NCI-H82 (cell line): ENCODE measurements at regions not wholly inside any gene's neighbourhood (a gene's known extent, or its start where the extent isn't known, plus 50 kb on each side); places are given as distances from the start of the nearest gene placed in this dataset.
A peak's percentile ranks its signal among the peaks of the same experiment; 100 is the strongest.
"Not testable (repeated sequence)": the region's sequence is repeated elsewhere in the genome, so short reads cannot be mapped to it uniquely, and the experiment has no call there.

Experiments used
- DNase-seq: peaks from one replicate; lab custom pipeline; 2025; lab: John Stamatoyannopoulos, UW

DNA sequence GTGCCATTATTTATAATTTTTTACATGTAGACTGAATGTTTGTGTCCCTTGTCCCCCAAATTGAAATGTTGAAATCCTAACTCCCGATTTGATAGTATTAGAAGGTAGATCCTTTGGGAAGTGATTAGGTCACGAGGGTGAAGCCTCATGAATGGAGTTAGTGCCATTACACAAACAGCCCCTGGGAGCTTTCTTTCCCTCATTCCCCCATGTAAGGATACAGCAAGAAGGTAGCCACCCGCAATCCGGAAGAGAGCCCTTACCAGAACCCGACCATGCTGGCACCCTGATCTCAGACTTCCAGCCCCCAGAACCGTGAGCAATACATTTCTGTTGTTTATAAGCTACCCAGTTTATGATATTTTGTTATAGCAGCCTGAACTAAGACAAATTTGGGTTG lies 143.2 kb downstream of the NPIPB5 start:
- no peak for DNase-seq

DNA sequence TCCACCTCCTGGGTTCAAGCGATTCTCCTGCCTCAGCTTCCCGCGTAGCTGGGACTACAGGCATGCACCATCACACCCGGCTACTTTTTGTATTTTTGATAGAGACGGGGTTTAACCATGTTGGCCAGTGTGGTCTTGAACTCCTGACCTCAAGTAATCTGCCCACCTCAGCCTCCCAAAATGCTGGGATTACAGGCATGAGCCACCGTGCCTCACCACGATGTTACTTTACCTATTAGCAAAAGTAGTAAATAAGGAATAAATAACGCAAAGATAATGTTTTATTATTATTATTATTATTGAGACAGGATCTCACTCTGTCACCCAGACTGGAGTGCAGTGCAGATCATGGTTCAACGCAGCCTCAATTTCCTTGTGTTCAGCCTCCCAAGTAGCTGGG lies 145.9 kb downstream of the NPIPB5 start:
- DNase-seq = not testable (repeated sequence)

- no peak for DNase-seq
These were observed 149.2 kb downstream of the NPIPB5 start for GRCh38 chr16:22659933-22660332.

DNA sequence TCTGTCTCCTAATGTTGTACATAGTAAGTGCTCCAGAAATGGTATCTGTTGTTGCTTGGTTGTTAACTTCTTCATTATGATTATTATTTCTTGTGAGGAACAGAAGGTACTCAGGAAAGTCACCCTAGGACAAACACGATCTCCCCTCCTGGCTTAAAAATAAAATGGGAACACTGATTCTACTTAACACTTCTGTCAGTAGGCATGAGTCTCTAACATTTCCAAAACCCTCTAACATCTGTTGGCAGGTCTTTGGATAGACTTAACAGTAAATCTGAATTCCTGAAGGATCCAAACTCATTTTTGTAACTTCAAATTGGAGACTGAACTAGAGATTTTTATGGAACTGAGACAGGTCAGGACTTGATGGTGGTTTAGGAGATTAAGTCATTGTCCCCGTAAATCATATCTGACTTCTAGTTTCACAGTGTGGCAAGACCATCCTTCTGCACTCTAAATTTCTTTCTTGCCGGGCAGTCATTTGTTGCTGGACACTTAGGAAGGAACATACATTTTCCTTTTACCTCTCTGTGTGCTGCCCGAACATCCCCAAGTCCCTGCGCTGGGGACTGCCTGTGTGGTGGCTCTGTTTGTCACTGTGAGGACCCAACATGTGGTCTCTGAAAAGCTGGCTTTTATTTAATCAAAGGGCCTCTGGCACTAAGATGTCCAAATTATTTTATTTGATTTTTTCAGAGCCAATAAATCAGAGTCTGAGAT lies 149.9 kb downstream of the NPIPB5 start:
- DNase-seq = peak; percentile 21

DNA sequence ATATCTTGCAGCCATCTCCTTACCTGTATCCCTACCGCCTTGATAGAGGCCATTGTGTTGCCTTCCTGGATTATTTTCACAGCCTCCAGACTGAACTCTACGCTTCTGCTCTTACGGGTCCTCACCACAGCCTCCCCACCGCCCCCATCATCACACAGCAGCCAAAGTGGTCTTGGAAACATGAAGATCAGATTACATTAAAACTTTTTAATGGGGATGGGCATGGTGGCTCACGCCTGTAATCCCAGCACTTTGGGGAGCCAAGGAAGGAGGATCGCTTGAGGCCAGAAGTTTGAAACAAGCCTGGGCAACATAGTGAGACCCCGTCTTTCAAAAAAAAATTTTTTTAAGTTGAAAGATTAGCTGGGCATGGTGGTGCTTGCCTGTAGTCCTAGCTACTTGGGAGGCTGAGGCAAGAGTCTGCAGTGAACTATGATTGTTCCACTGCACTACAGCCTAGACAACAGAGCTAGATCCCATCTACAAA lies 150.5 kb downstream of the NPIPB5 start:
- DNase-seq = no peak

- not testable (repeated sequence) for DNase-seq
These were observed 151.0 kb upstream of the HS3ST2 start for GRCh38 chr16:22662958-22663357.

DNA sequence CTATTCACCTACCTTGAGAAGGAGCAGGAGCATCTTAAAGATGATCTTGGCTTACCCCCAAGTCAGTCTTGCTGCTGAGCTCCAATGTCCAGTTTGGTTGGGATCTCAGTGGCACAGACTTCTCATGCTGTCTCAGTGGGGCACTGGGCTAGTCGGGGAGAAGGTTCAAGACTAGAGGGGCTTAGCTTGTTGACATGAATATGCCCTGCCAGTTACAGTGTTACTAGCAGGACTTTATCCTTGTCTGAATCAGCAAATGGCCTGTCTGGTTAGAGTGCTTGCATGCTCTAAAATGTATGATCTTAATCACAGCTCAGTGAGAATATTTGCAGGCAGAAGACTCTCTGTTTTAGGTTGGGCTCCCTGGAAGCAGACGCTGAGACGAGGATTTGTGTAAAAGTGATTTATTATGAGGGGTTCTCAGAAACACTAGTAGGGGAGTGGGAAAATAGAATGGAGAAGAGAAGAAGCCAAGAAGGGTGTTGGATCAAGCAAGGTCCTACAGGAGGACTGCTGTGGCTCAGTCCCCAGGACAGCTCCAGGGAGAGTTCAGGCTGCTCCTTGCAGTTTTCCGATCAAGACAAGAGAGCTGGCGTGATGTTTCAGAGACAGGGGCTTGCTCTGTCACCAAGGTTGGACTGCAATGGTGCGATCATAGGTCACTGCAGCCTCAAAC lies 150.4 kb upstream of the HS3ST2 start:
- DNase-seq = no peak

- peak; percentile 24 for DNase-seq
These were observed 149.8 kb upstream of the HS3ST2 start for GRCh38 chr16:22664132-22664531.

DNA sequence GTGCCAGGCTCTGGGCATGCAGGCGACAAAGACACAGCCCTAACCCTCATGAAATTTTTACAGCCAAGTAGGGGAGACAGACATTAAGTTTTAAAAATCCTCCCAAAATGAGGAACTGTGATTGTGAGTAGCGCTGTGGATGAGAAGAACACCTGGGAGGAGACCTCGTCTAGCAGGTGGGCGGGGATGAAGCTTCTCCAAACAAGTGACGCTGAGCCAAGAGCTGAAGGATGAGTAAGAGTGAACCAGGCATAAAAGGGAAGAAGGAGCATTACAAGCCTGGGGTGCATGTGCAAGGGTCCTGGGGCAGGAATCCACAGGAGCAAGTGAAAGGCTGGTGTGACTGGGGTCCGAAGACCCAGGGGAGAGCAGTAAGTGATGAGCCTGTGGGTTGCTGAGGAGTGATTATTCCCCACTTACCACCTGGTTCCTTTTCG lies 149.4 kb upstream of the HS3ST2 start:
- no peak for DNase-seq

DNA sequence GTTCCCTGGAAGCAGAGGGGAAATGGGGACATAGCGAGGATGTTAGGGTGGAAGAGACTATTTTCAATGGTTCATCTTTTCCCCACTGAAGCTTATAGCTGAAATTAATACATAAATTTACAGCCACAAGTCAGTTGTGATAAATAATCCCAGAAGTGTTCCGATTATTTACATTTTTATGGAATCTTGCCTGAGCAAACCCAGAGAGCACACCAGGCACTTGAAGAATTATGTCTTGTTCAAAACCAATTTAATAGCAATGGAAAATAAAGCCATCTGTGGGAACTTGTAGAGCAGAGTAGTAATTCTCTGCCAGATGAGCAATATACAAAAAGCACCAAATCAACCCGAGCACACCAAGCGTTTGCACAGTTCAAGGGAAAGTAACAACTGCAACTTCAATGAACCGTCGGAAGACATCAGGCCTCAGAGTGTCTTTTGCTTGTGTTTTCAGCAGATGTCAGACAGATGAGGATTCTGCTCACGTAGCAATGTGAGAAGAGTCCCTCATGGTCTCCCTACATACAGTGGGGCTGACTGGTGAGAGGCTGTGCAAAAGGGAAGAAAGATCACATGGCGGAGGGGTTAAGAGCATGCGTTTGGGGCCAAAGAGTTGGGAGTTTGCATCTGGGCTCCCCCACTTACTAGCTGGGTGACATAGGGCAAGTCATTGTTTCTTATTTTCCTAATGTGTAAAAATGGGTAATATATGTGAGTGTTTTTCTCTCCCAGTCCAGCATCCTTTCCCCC lies 148.7 kb upstream of the HS3ST2 start:
- DNase-seq = no peak

DNA sequence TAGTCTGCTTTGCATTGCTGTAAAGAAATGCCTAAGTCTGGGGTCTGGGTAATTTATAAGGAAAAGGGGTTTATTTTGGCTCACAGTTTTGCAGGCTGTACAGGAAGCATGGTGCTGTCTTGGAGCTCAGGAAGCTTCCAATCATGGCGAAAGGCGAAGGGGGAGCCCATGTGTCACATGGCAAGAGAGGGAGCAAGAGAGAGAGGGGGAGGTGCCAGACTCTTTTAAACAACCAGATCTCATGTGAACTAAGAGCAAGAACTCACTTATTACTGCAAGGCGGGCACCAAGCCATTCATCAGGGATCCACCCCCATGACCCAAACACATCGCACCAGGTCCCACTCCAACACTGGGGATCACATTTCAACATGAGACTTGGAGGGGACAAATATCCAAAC lies 148.2 kb upstream of the HS3ST2 start:
- no peak for DNase-seq

GRCh38 chr16:22668318-22668717 lies 145.6 kb upstream of the HS3ST2 start:
- no peak for DNase-seq

DNA sequence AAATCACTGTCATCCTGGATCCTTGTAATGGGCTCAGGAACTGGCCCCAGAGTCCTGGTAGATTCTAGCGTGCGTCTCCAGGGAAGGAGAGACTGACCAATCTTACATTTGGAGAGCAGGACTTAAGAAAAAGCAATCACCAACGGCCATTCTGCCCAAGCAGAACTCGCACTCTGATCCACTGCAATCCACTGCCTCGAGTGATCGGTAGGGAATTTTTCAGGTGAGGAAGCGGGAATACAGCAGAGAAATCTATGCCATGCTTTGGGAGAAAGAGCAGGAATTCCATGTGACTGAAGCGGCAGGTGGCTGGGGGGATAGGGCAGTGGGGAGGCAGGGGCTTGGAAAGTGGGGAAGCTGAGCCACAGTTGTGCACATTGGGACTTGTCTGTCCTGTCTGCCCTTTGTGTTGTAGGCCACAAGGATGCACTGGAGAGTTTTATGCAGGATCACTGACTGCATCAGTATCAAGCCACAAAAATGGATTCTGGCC lies 143.9 kb upstream of the HS3ST2 start:
- DNase-seq = no peak

DNA sequence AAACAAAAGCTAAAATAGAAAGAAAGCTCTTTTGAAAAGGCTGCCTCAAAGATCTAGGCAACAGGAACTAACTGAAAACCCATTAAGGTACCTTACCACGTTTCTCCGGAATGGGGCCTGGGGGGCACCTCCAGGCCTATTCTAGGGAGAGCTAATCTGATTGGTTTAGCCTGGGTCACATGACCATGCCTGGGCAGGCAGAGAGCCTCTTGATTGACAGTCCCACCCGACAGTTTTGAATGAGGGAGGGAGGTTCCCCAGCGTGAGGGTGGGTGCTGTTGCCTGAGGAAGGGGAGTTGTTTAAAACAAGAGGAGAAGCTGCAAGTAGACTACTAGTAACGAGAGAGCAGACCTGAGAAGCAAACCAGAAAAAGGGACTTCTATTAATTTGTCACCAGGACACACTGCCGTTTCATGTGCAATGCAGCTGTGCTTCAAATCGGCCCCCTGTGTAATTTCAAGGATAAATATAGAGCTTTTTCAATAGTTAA lies 143.4 kb upstream of the HS3ST2 start:
- DNase-seq = peak; percentile 89

GRCh38 chr16:22671301-22672076 lies 142.5 kb upstream of the HS3ST2 start:
- peak; percentile 22 for DNase-seq

DNA sequence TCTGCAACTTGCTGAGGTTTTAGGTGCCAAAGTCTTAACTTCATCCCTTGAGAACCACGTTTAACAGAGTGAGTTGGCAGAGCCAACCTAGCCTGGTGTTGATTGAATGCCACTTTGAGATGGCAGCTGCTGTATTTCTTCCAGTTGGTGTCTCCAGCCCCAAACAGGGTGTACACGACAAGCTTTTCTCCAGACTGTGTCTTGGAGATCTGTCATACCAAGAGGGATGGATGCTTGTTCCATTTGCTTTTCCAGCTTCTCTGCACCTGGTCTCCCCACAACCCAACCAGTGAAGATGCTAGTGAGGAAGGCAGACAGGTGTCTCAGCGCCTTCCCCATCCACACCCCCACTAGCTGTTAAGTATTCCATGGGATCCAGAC lies 141.1 kb upstream of the HS3ST2 start:
- no peak for DNase-seq

- peak; percentile 19 for DNase-seq
These were observed 140.5 kb upstream of the HS3ST2 start for GRCh38 chr16:22673421-22673831.

DNA sequence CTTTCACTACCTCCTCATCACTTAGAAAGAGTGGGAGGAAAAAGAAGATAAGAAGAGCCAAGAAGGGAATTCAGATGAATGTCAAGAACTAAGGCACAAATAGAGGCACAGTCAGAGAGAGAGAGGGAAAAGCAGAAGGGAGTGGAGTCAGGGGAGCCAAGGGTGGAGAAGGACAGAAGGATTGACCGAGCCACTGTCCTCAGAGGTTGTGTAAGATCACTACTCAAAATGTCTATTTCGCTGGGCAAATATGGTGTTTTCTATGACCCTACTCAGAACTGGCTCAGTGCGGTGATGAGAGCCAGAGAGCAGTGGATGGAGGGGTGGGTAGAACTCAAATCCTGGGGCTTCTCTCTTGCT lies 139.2 kb upstream of the HS3ST2 start:
- no peak for DNase-seq

DNA sequence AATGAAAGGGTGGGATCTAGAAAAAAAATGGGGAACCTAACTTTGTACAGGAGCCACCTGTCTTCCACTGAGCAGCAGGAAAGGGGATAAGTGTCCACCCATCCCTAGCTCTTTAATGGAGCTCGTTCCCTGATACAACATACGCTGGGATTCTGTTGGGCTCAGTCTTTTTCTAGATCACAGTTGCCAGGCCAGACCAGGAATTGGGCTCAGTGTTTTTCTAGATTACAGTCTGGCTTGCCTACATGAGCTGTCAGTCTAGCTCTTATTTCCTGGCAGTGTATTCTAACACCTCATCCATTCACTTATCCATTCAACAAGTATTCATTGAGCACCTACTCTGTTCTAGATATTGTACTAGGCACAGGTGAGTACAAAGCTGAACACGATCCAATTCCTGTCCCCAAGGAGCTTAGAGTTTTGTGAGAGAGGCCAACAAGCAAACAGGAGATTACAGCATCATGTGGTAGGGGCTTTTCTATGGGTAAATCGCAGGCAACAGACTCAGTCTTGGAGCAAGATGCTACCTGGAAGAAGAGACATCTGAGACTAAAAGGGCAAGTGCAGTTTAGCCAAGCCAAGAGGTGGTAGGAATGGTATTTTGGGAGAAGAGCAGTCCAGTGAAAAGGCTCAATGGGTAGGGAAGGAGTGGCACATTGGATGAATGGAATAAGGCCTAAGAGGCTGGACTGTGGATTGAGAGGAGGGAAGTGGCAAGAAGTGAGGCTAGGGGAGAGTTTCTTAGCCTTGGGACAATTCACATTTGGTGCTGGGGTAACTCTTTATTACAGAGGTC lies 138.0 kb upstream of the HS3ST2 start:
- DNase-seq = no peak

DNA sequence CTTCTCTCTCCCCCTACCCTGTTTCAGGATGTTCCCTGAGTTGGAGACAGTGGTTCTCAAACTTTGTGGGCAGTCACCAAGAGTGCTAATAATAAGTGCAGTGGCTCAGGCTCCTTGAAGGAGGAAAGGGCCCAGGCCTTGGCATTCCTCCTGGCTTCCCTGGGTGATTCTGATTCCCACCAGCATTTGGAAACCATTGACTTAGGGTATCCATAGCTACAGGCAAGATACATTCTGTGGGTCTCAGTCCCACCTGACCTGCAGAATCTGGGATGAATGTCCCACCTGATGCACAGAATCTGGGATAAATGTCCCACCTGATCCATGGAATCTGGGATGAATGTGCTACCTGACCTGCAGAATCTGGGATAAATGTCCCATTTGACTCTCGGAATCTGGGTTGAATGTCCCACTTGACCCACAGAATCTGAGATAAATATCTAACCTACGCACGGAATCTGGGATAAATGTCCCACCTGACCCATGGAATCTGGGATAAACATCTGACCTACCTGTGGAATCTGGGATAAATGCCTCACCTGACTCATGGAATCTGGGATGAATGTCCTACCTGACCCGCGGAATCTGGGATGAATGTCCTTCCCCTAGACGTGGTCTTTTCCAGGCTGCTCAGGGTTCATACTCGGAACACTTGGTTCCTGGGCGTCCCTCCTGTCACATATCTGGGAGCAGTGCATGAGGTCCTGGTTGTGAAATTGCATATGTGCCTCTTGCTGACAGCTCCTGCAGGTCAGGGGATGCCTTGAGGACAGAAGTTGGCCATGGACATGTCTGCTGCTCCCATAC lies 136.7 kb upstream of the HS3ST2 start:
- no peak for DNase-seq
